CD4-positive, alpha-beta T cell treated with Interleukin-17A for 4 hours (primary cell): ENCODE measurements at regions not wholly inside any gene's neighbourhood (a gene's known extent, or its start where the extent isn't known, plus 50 kb on each side); places are given as distances from the start of the nearest gene placed in this dataset.
"Not testable (repeated sequence)": the region's sequence is repeated elsewhere in the genome, so short reads cannot be mapped to it uniquely, and the experiment has no call there.

ENCODE experiments used
- DNase-seq: peaks from one replicate; pipeline ENCODE4 v3.0.0-alpha.2; 2020; ENCODE audit warnings: mixed read lengths

GRCh38 chrX:52261125-52261462 lies 76.4 kb downstream of the MAGED4 start:
- DNase-seq: no peak

GRCh38 chrX:52261463-52262194 lies 76.9 kb downstream of the MAGED4 start:
- DNase-seq: peak; percentile 97

GRCh38 chrX:52262195-52262546 lies 77.5 kb downstream of the MAGED4 start:
- no peak for DNase-seq

- DNase-seq: no peak
Observed at GRCh38 chrX:52263417-52263816, 78.7 kb downstream of the MAGED4 start.

- DNase-seq: no peak
Observed at GRCh38 chrX:52265713-52266112, 81.0 kb downstream of the MAGED4 start.

GRCh38 chrX:52268502-52268901 lies 83.8 kb downstream of the MAGED4 start:
- DNase-seq: not testable (repeated sequence)

- no peak for DNase-seq
Observed at GRCh38 chrX:52270453-52271116, 85.9 kb downstream of the MAGED4 start.

- peak; percentile 8 for DNase-seq
Observed at GRCh38 chrX:52271206-52271605, 86.5 kb downstream of the MAGED4 start.

GRCh38 chrX:52277666-52278065 lies 91.2 kb upstream of the XAGE2 start:
- DNase-seq: no peak

- no peak for DNase-seq
Observed at GRCh38 chrX:52280812-52281211, 88.0 kb upstream of the XAGE2 start.

GRCh38 chrX:52284865-52285264 lies 84.0 kb upstream of the XAGE2 start:
- no peak for DNase-seq

GRCh38 chrX:52298968-52299367 lies 69.9 kb upstream of the XAGE2 start:
- not testable (repeated sequence) for DNase-seq

- DNase-seq: not testable (repeated sequence)
Observed at GRCh38 chrX:52308532-52308931, 60.3 kb upstream of the XAGE2 start.
